ENCODE measurements at regions not wholly inside any gene's neighbourhood (a gene's known extent, or its start where the extent isn't known, plus 50 kb on each side); places are given as distances from the start of the nearest gene placed in this dataset.

DNA sequence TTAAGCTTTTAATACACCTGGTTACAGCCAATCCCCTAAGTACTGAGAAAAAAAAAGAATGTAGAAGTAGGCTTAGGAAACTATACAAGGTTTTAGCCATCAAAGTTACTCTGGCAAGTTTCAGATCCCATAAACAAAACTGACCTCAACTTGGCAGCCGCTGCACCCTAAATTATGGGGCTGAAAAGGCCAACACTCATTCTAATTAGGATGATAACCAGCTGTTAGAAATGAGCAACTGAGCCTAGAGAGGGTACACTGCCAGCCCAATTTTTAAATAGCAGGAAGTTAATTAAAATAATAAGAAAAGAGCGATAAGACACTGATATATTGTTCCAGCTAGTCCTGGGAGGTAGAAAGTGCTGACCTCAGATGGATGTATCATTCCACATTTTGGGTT is 105.7 kb upstream of the VAV3 start:
- TF ChIP-seq CTCF (conservative IDR thresholded peaks at IDR 0.05; ENCODE audit: low read length) (no peak), EZH2phosphoT487 (IDR thresholded peaks at IDR 0.05; ENCODE audit: borderline replicate concordance, low read depth, low read length) (no peak)
